AG09319 (cell line): ENCODE measurements at regions not wholly inside any gene's neighbourhood (a gene's known extent, or its start where the extent isn't known, plus 50 kb on each side); places are given as distances from the start of the nearest gene placed in this dataset.

Source experiments
- DNase-seq: peaks from one replicate; pipeline ENCODE4 v3.0.0-alpha.2; 2010; ENCODE audit warnings: low read depth; ENCODE audit errors: extremely low read depth
- TF ChIP-seq, protein P1 (sequence below): IDR thresholded peaks from 2 replicates; pipeline ENCODE4 v1.5.1; 2011; ENCODE audit warnings: low read depth, mild to moderate bottlenecking, inconsistent platforms, low read length, moderate library complexity

DNA sequence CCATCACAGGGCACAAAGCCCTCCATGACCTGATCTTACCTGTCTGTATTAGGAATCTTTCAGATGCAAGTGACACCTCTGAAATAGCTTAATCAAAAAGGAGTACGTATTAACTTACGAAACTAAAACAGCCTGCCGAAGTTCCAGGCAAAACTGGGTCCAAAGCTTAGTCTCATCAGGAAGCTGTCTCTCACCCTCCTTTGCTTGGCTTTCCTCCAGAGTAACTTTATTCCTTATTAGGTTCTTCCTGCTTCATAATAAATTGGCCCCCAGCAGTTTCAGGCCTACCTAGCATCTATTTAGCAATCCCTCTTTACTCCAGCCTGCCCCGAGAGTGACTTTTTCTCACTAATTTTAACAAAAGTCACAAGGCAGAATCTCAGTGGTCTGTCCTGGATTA lies 58.4 kb upstream of the STK32A start:
- no peak for DNase-seq
- TF ChIP-seq, protein P1, sequence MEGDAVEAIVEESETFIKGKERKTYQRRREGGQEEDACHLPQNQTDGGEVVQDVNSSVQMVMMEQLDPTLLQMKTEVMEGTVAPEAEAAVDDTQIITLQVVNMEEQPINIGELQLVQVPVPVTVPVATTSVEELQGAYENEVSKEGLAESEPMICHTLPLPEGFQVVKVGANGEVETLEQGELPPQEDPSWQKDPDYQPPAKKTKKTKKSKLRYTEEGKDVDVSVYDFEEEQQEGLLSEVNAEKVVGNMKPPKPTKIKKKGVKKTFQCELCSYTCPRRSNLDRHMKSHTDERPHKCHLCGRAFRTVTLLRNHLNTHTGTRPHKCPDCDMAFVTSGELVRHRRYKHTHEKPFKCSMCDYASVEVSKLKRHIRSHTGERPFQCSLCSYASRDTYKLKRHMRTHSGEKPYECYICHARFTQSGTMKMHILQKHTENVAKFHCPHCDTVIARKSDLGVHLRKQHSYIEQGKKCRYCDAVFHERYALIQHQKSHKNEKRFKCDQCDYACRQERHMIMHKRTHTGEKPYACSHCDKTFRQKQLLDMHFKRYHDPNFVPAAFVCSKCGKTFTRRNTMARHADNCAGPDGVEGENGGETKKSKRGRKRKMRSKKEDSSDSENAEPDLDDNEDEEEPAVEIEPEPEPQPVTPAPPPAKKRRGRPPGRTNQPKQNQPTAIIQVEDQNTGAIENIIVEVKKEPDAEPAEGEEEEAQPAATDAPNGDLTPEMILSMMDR = no peak

DNA sequence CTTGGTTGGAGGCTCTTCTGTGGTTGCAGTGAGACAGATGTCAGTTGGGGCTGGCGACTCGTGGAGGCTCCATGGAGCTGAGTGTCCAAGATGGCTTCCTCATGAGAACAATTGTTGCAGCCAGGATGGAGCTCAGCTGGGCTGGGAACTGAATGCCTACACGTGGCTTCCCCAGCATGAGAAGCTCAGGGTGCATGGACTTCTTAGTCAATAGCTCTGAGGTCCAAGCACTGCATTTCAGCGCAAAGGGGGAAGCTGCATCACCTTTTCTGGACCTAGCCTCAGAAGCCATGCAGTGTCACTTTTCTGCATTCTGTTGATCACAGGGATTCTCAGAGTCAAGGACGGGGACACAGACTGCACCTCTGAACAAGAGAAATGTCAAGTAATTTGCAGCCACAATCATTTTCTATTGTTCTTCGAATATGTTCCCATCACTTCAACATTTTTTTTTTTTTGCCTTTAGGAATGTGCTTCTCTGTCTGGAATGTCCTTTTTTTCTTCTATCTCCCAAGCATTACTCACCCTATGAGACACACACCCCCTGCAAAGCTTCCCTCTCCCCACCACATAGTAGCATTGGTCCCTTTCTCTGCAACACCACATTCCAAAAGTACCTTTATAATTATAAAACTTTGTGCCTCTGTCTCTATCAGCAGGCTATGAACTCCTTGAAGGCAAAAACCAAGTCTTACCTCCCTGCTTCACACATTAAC lies 57.5 kb upstream of the STK32A start:
- TF ChIP-seq, protein P1 = no peak
- DNase-seq = no peak

DNA sequence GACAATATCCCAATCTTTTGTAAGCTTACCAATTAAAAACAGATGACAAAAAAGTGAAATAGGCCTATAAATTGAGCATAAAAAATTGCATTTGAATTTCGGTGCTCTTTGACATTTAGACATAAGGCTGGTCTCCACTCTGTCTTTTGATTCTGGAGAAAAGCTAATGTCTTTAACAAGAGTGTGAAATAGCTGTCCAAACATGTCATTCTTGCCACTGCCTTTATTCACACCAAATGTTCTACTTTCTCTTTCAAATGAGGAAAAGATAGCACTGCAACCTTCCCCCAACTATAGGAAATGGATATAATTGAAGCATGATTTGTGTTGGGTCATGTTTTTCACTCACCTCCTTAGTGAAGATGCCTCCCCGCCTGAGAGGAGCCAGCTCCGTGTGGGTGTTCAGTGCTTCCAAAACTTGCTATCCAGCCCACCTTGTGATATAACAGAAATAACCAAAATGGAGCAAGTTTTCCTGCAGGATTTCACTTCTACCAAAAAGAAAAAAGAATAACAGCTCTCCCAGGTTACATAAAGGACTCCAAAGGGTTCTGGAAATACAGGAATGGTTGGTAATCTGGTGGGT lies 55.2 kb upstream of the STK32A start:
- TF ChIP-seq, protein P1 = no peak
- no peak for DNase-seq

DNA sequence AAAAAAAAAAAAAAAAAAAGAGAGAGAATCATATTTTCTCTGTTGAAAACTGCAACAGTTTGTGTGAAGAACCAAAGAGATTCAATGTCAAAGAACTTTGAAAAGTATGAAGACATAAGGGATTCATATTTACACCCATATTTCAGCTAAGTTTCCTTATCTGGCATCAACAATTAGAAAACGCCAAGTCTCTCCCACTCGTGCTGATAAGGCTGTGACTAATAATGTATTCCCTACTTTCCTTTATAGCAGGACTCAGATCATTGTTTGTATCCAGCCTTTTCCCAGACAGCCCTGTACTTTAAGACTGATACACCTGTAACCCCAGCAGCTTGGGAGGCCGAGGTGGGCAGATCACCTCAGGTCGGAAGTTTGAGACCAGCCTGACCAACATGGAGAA lies 54.1 kb upstream of the STK32A start:
- no peak for DNase-seq
- TF ChIP-seq, protein P1 = no peak
